GM12875 (cell line): ENCODE measurements at regions not wholly inside any gene's neighbourhood (a gene's known extent, or its start where the extent isn't known, plus 50 kb on each side); places are given as distances from the start of the nearest gene placed in this dataset.

Experiments
- H3K4me3 ChIP-seq: one replicate; pipeline ENCODE4 v1.5.1; 2011; ENCODE audit warnings: low read depth, low read length, control low read depth
- TF ChIP-seq, protein P1 (sequence below): IDR thresholded peaks from 2 replicates; pipeline ENCODE4 v1.5.1; 2011; ENCODE audit warnings: low read depth, mild to moderate bottlenecking, control low read depth, inconsistent platforms, low read length, moderate library complexity, borderline replicate concordance; ENCODE audit not compliant: insufficient read depth

DNA sequence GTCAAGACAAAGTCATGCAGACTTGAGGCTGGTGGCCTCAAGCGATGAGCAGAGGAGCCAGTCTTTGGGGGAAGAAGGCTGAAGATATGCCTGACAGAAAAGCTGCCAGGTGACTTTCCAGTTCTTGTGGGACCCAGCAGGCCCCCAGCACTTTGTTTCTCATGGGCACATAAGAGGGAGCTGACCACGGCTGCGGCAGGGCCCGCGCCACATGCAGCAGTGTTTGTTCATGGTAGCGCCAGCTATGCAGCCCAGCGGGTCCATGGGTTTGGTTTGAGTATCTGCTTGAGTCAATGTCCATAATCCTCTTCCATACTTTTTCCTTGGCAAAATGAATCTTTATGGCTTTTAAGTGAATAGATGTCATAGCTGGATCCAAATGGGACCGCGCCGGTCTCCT is 91.0 kb upstream of the LY86 start:
- TF ChIP-seq, protein P1, sequence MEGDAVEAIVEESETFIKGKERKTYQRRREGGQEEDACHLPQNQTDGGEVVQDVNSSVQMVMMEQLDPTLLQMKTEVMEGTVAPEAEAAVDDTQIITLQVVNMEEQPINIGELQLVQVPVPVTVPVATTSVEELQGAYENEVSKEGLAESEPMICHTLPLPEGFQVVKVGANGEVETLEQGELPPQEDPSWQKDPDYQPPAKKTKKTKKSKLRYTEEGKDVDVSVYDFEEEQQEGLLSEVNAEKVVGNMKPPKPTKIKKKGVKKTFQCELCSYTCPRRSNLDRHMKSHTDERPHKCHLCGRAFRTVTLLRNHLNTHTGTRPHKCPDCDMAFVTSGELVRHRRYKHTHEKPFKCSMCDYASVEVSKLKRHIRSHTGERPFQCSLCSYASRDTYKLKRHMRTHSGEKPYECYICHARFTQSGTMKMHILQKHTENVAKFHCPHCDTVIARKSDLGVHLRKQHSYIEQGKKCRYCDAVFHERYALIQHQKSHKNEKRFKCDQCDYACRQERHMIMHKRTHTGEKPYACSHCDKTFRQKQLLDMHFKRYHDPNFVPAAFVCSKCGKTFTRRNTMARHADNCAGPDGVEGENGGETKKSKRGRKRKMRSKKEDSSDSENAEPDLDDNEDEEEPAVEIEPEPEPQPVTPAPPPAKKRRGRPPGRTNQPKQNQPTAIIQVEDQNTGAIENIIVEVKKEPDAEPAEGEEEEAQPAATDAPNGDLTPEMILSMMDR, result no peak
- no peak overlapping the region for H3K4me3 ChIP-seq

DNA sequence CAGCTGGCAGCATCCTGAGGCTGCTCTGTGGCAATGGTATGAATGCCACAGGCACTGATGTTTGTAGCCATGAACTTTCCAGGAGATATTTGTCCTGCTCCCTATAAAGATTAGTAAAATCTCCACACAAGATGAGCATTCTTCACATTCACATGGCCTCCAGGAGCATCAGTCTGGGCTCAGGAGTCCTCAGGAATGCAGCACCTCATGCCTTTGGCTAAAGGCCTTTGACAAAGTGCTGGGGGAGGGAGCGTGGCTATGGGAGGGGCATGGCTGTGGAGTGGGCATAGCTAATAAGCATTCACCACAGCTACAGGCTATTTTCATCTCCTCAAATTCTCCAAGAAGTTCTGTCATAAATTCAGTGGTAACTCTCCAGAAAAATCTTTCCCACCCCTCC is 90.5 kb upstream of the LY86 start:
- no peak overlapping the region for H3K4me3 ChIP-seq
- TF ChIP-seq, protein P1, result no peak

DNA sequence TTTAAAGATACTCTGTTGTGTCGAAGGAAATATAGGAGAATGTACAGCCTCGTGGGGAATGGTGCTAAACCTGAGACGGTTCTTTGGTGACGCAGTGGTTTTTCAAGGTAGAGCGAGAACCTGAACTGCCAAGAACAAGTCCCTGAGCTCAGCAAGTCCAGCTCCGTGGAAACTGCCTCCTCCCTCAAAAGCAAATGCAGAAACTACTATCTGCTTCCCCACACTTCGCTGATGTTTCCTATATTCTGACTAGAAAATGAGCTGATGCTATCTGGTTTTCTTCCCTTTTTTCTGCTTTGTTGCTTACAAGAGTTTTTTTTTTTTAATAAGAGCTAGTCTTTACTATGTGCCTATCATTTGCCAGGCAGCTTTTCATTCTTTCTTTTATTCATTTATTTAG is 85.3 kb upstream of the LY86 start:
- no peak overlapping the region for H3K4me3 ChIP-seq
- TF ChIP-seq, protein P1, result no peak

DNA sequence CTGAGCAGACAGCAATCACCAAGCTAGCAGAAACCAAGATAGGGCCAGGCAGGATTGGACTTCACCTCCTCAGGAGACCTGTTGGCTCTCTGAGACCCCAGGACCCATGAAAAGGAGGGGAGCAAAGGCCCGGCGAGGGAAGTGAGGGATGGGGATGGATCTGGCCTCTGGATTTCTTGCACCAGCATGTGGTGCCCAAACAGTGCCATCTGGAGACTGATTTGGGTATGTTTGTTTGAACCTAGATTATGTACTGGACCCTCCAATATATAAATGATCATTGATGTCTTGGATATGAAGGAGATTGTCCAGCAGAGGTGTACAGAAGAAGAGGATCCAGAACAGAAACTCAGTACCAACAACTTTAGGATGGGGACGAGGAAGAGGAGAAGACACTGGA is 83.4 kb upstream of the LY86 start:
- no peak overlapping the region for H3K4me3 ChIP-seq
- TF ChIP-seq, protein P1, result no peak

DNA sequence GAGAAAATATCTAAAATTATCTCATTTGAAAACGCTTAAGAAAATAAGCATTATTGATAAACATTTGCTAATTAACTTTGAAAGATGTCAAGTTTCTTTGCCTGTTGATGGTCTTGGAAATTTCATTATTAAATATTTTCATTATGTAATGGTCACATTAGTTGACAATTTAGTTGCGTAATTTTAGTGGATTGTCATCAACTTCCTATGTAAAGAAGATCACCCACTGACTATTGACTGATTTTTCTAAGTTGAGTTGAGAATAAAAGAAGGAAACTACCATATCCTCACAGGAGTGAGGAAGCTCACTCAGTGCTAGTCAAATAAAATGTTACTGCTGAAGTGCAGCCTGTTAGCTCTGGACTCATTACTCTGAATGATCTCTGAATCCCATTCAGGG is 79.9 kb upstream of the LY86 start:
- H3K4me3 ChIP-seq, result no peak overlapping the region
- TF ChIP-seq, protein P1, result no peak

DNA sequence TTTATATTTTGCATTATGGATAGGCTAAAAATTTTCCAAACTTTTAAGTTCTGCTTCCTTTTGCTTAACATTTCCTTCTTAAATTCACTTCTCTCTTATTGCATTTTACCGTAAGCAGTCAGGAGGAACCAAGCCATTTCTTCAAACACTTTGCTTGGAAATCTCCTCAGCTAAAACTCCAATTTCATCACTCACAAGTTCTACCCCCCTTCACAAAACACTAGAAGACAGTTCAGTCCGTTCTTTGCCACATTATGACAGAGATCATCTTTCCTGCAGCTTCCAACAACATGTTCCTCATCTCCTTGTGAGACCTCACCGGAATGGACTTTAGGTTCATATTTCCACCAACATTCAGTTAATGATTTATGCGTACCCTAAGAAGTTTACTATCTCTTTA is 79.2 kb upstream of the LY86 start:
- TF ChIP-seq, protein P1, result no peak

DNA sequence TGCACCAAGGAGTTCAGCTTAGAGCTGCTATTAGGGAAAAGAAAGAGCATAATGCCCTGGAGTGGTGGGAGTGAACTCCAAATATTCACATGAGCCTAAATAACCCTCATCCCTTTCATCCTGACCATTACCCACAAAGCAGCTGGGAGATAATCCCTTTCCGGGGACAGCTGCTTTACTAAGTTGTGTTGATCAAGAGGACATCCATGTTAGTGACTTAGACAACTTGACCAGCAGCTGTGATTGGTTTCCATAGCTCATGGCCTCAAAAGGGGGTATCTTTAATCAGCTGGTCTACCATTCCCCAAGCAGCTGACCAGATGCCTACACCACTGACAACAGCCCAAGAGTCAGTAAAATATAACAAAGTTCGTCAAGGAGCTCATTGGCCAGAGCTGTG is 75.8 kb upstream of the LY86 start:
- TF ChIP-seq, protein P1, result no peak

More for the DNA sequence above, 79.2 kb upstream of the LY86 start:
- H3K4me3 ChIP-seq, result no peak overlapping the region

More for the DNA sequence above, 75.8 kb upstream of the LY86 start:
- H3K4me3 ChIP-seq, result no peak overlapping the region
